H9 (cell line): ENCODE measurements at regions not wholly inside any gene's neighbourhood (a gene's known extent, or its start where the extent isn't known, plus 50 kb on each side); places are given as distances from the start of the nearest gene placed in this dataset.

ENCODE experiments used
- DNase-seq: peaks from one replicate; pipeline ENCODE4 v3.0.0-alpha.2; 2017
- H2AFZ ChIP-seq: one replicate; pipeline ENCODE4 v1.6.1; 2013; ENCODE audit warnings: mild to moderate bottlenecking, low read length, control low read depth, moderate library complexity
- H2AK5ac ChIP-seq: 2 replicates; pipeline ENCODE4 v1.6.1; 2013; ENCODE audit warnings: low read length, control low read depth, mixed read lengths; ENCODE audit not compliant: insufficient read length
- H2BK120ac ChIP-seq: one replicate; pipeline ENCODE4 v1.6.1; 2013; ENCODE audit warnings: low read depth, mild to moderate bottlenecking, low read length, control low read depth, inconsistent platforms; ENCODE audit not compliant: poor library complexity, severe bottlenecking
- H2BK12ac ChIP-seq: 2 replicates; pipeline ENCODE4 v1.6.1; 2013; ENCODE audit warnings: low read length, control low read depth, mixed read lengths, low read depth; ENCODE audit not compliant: insufficient read length
- H2BK15ac ChIP-seq: 2 replicates; pipeline ENCODE4 v1.6.1; 2013; ENCODE audit warnings: low read depth, low read length, control low read depth
- H2BK20ac ChIP-seq: one replicate; pipeline ENCODE4 v1.6.1; 2013; ENCODE audit warnings: low read depth, mild to moderate bottlenecking, low read length, control low read depth, inconsistent platforms; ENCODE audit not compliant: poor library complexity, severe bottlenecking
- H2BK5ac ChIP-seq: 2 replicates; pipeline ENCODE4 v1.6.1; 2013; ENCODE audit warnings: low read length, control low read depth, mixed read lengths; ENCODE audit not compliant: insufficient read length
- H3K14ac ChIP-seq: 2 replicates; pipeline ENCODE4 v1.6.1; 2013; ENCODE audit warnings: low read length, control low read depth; ENCODE audit not compliant: insufficient read depth
- H3K18ac ChIP-seq: 2 replicates; pipeline ENCODE4 v1.6.1; 2013; ENCODE audit warnings: low read depth, mild to moderate bottlenecking, mixed read lengths, low read length, control low read depth; ENCODE audit not compliant: insufficient read length
- H3K23ac ChIP-seq: 2 replicates; pipeline ENCODE4 v1.6.1; 2013; ENCODE audit warnings: low read length, control low read depth, mixed read lengths, low read depth; ENCODE audit not compliant: insufficient read length
- H3K23me2 ChIP-seq: 2 replicates; pipeline ENCODE4 v1.6.1; 2013; ENCODE audit warnings: low read depth, mild to moderate bottlenecking, mixed read lengths, low read length, control low read depth; ENCODE audit not compliant: insufficient read length, poor library complexity, severe bottlenecking
- H3K27ac ChIP-seq: 2 replicates; pipeline ENCODE4 v1.5.1; 2013; ENCODE audit warnings: low read length, control low read depth, mixed read lengths, low read depth; ENCODE audit not compliant: insufficient read length
- H3K27me3 ChIP-seq: 2 replicates; pipeline ENCODE4 v1.6.1; 2013; ENCODE audit warnings: low read length, control low read depth, inconsistent platforms; ENCODE audit not compliant: insufficient read depth
- H3K4ac ChIP-seq: 2 replicates; pipeline ENCODE4 v1.6.1; 2013; ENCODE audit warnings: low read depth, mild to moderate bottlenecking, control low read depth, inconsistent platforms, low read length, moderate library complexity
- H3K4me1 ChIP-seq: 2 replicates; pipeline ENCODE4 v1.6.1; 2013; ENCODE audit warnings: low read length, control low read depth, inconsistent platforms; ENCODE audit not compliant: insufficient read depth
- H3K4me2 ChIP-seq: 2 replicates; pipeline ENCODE4 v1.6.1; 2013; ENCODE audit warnings: low read length, control low read depth, mixed read lengths; ENCODE audit not compliant: insufficient read length, insufficient read depth
- H3K56ac ChIP-seq: 2 replicates; pipeline ENCODE4 v1.6.1; 2013; ENCODE audit warnings: low read depth, mild to moderate bottlenecking, mixed read lengths, low read length, control low read depth; ENCODE audit not compliant: insufficient read length
- H3K79me1 ChIP-seq: 2 replicates; pipeline ENCODE4 v1.6.1; 2013; ENCODE audit warnings: low read depth, mild to moderate bottlenecking, moderate library complexity, low read length, control low read depth, inconsistent platforms; ENCODE audit not compliant: insufficient read depth, poor library complexity, severe bottlenecking
- H3K79me2 ChIP-seq: 2 replicates; pipeline ENCODE4 v1.6.1; 2013; ENCODE audit warnings: low read length, control low read depth, inconsistent platforms; ENCODE audit not compliant: insufficient read depth
- H3K9ac ChIP-seq: 2 replicates; pipeline ENCODE4 v1.6.1; 2013; ENCODE audit warnings: low read length, control low read depth, mixed read lengths; ENCODE audit not compliant: insufficient read length; ENCODE audit errors: extremely low read depth
- H3K9me3 ChIP-seq: one replicate; pipeline ENCODE4 v1.6.1; 2013; ENCODE audit warnings: low read depth, low read length, inconsistent platforms; ENCODE audit not compliant: control insufficient read depth
- H3T11ph ChIP-seq: one replicate; pipeline ENCODE4 v1.6.1; 2013; ENCODE audit warnings: mild to moderate bottlenecking, low read length, control low read depth, inconsistent platforms
- H4K20me1 ChIP-seq: one replicate; pipeline ENCODE4 v1.6.1; 2013; ENCODE audit not compliant: control insufficient read depth, insufficient read length, insufficient read depth
- H4K5ac ChIP-seq: 2 replicates; pipeline ENCODE4 v1.6.1; 2013; ENCODE audit warnings: low read depth, mild to moderate bottlenecking, mixed read lengths, low read length, control low read depth; ENCODE audit not compliant: insufficient read length
- H4K8ac ChIP-seq: replicated peaks from 2 replicates; pipeline ENCODE4 v1.6.1; 2013; ENCODE audit warnings: low read length, control low read depth, mixed read lengths, low read depth; ENCODE audit not compliant: insufficient read length
- H4K91ac ChIP-seq: 2 replicates; pipeline ENCODE4 v1.6.1; 2013; ENCODE audit warnings: low read depth, mild to moderate bottlenecking, moderate library complexity, mixed read lengths, low read length, control low read depth; ENCODE audit not compliant: insufficient read length
- H3K27ac Mint-ChIP-seq, 3 experiments: 2 replicates in 2 of 3; 3 replicates in 1 of 3; pipeline ENCODE4 v1.8.0; 2020 to 2021; ENCODE audit warnings: mixed read lengths in 3 of 3, mild to moderate bottlenecking in 1 of 3, moderate library complexity in 1 of 3
- H3K27me3 Mint-ChIP-seq: 2 replicates; pipeline ENCODE4 v1.8.0; 2021; ENCODE audit warnings: low read depth, mild to moderate bottlenecking, moderate library complexity, mixed read lengths
- H3K36me3 Mint-ChIP-seq, 3 experiments: 2 replicates in 2 of 3; 3 replicates in 1 of 3; pipeline ENCODE4 v1.8.0; 2020 to 2021; ENCODE audit warnings: low read depth in 3 of 3, mixed read lengths in 3 of 3; ENCODE audit not compliant: insufficient read depth in 1 of 3
- H3K4me1 Mint-ChIP-seq, 2 experiments: 2 replicates each; pipeline ENCODE4 v1.8.0; 2020; ENCODE audit warnings: mixed read lengths in 2 of 2
- H3K4me3 Mint-ChIP-seq, 2 experiments: 2 replicates in 1 of 2; 3 replicates in 1 of 2; pipeline ENCODE4 v1.8.0; 2020 to 2021; ENCODE audit warnings: mild to moderate bottlenecking in 2 of 2, mixed read lengths in 2 of 2, moderate library complexity in 1 of 2
- H3K9me3 Mint-ChIP-seq, 2 experiments: 2 replicates in 1 of 2; 3 replicates in 1 of 2; pipeline ENCODE4 v1.8.0; 2020; ENCODE audit warnings: mild to moderate bottlenecking in 2 of 2, mixed read lengths in 2 of 2, moderate library complexity in 1 of 2
- WGBS: extraction: QIAGEN DNeasy Blood & Tissue Kit; methylation state at CpG from one replicate; pipeline ENCODE4 v1.1.7; 2013; ENCODE audit warnings: missing lambda C conversion rate, low lambda C conversion rate, mixed read lengths; ENCODE audit not compliant: insufficient read length; ENCODE audit errors: extremely low coverage; 5-methylcytosine and 5-hydroxymethylcytosine counted together
- TF ChIP-seq, protein P1 (sequence below): fragments of 200-600 bp; sonication (generic); conservative IDR thresholded peaks from 3 replicates; pipeline ENCODE4 v1.8.0; 2021; ENCODE audit warnings: antibody characterized with exemption, mild to moderate bottlenecking

DNA sequence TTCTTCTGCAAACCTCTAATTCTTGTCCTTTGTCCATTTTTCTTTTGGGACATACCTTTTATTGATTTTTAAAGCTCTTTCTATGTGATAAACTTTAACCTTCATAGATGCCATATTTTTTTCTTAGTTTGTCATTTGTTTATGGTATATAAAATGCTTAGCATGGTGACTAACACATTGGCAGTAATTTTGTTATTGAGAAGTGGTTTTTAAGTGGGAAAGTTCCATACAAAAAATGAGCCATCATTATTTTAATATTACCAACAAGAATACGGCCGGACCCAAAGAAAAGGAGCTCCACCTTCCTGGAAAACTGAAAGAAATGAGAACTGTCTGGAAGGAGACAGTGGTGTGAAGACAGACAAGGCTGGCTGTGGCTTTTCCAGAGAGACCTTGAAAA, 270.1 kb upstream of the SIX2 start:
- DNase-seq, result no peak
- no peak overlapping the region for H3K9ac ChIP-seq
- no peak overlapping the region for H3K4me3 Mint-ChIP-seq

More for the DNA sequence above, 270.1 kb upstream of the SIX2 start:
- H3K27ac ChIP-seq, result no peak overlapping the region
- TF ChIP-seq, protein P1, sequence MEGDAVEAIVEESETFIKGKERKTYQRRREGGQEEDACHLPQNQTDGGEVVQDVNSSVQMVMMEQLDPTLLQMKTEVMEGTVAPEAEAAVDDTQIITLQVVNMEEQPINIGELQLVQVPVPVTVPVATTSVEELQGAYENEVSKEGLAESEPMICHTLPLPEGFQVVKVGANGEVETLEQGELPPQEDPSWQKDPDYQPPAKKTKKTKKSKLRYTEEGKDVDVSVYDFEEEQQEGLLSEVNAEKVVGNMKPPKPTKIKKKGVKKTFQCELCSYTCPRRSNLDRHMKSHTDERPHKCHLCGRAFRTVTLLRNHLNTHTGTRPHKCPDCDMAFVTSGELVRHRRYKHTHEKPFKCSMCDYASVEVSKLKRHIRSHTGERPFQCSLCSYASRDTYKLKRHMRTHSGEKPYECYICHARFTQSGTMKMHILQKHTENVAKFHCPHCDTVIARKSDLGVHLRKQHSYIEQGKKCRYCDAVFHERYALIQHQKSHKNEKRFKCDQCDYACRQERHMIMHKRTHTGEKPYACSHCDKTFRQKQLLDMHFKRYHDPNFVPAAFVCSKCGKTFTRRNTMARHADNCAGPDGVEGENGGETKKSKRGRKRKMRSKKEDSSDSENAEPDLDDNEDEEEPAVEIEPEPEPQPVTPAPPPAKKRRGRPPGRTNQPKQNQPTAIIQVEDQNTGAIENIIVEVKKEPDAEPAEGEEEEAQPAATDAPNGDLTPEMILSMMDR, result no peak
- H2BK5ac ChIP-seq, result no peak overlapping the region
- no peaks in the 10 kb centered on the region for H4K20me1 ChIP-seq
- H3T11ph ChIP-seq, result no peak overlapping the region
- no peak overlapping the region for H4K91ac ChIP-seq
- H3K27me3 ChIP-seq, result no peaks in the 10 kb centered on the region
- peaks cover 17 to 20% of the 10 kb centered on the region in 2 experiments for H3K4me1 Mint-ChIP-seq
- peaks cover 10% of the 10 kb centered on the region for H3K27me3 Mint-ChIP-seq
- H3K4ac ChIP-seq, result no peak overlapping the region
- no peak overlapping the region for H4K8ac ChIP-seq
- WGBS, result no CpG with 5 or more reads among the region's 2 CpGs
- no peak overlapping the region for H2AK5ac ChIP-seq
- H2BK20ac ChIP-seq, result no peak overlapping the region
- H3K9me3 ChIP-seq, result no peaks in the 10 kb centered on the region
- no peak overlapping the region for H2BK12ac ChIP-seq
- H3K4me1 ChIP-seq, result peaks cover 2% of the 10 kb centered on the region; the same call in 1 of the 2 replicates
- no peak overlapping the region for H3K14ac ChIP-seq
- H3K18ac ChIP-seq, result no peak overlapping the region
- H3K23me2 ChIP-seq, result no peaks in the 10 kb centered on the region
- H3K27ac Mint-ChIP-seq, result no peak overlapping the region
- no peak overlapping the region for H3K56ac ChIP-seq
- no peaks in the 10 kb centered on the region for H3K79me1 ChIP-seq
- no peak overlapping the region for H2AFZ ChIP-seq
- H3K9me3 Mint-ChIP-seq, result no peaks in the 10 kb centered on the region
- no peak overlapping the region for H2BK120ac ChIP-seq
- H3K23ac ChIP-seq, result no peak overlapping the region
- H3K4me2 ChIP-seq, result no peak overlapping the region
- no peak overlapping the region for H4K5ac ChIP-seq
- H3K36me3 Mint-ChIP-seq, result no peaks in the 10 kb centered on the region
- no peak overlapping the region for H2BK15ac ChIP-seq
- no peaks in the 10 kb centered on the region for H3K79me2 ChIP-seq
